ENCODE measurements at regions not wholly inside any gene's neighbourhood (a gene's known extent, or its start where the extent isn't known, plus 50 kb on each side); places are given as distances from the start of the nearest gene placed in this dataset.
"Not testable (repeated sequence)": the region's sequence is repeated elsewhere in the genome, so short reads cannot be mapped to it uniquely, and the experiment has no call there.

GRCh38 chr2:105478670-105479069, 79.8 kb upstream of the FHL2 start:
- Histone ChIP-seq H3K9me3 (ENCODE audit: low read depth) (no peaks in the 10 kb centered on the region), H3K4me3 (no peak overlapping the region), H3K36me3 (no peaks in the 10 kb centered on the region), H3K4me1 (ENCODE audit: low read depth) (peaks cover 7% of the 10 kb centered on the region), H3K27ac (no peak overlapping the region), H3K27me3 (no peaks in the 10 kb centered on the region)
- TF ChIP-seq CTCF (IDR thresholded peaks at IDR 0.05; ENCODE audit: low read depth, low read length): no peak
- no peak for DNase-seq (ENCODE audit: low read depth in 1 of 2, low spot score in 1 of 2)

GRCh38 chr2:105477050-105477620, 78.3 kb upstream of the FHL2 start:
- H3K4me1 ChIP-seq (ENCODE audit: low read depth); H3K4me3 ChIP-seq; H3K9me3 ChIP-seq (ENCODE audit: low read depth); H3K36me3 ChIP-seq; DNase-seq (ENCODE audit: low read depth in 1 of 2, low spot score in 1 of 2); H3K27me3 ChIP-seq; H3K27ac ChIP-seq: not testable (repeated sequence)

GRCh38 chr2:105473011-105473410, 74.2 kb upstream of the FHL2 start:
- H3K27ac ChIP-seq: no peak overlapping the region
- no peak for TF ChIP-seq CTCF (IDR thresholded peaks at IDR 0.05; ENCODE audit: low read depth, low read length)
- no peaks in the 10 kb centered on the region for H3K9me3 ChIP-seq (ENCODE audit: low read depth)
- no peaks in the 10 kb centered on the region for H3K36me3 ChIP-seq
- no peaks in the 10 kb centered on the region for H3K27me3 ChIP-seq
- H3K4me1 ChIP-seq (ENCODE audit: low read depth): peaks cover 3% of the 10 kb centered on the region
- no peak overlapping the region for H3K4me3 ChIP-seq
- DNase-seq (ENCODE audit: low read depth in 1 of 2, low spot score in 1 of 2): no peak

- no peak overlapping the region for H3K27ac ChIP-seq
- H3K36me3 ChIP-seq: no peaks in the 10 kb centered on the region
- no peak for TF ChIP-seq CTCF (IDR thresholded peaks at IDR 0.05; ENCODE audit: low read depth, low read length)
- no peaks in the 10 kb centered on the region for H3K27me3 ChIP-seq
- H3K4me1 ChIP-seq (ENCODE audit: low read depth): no peaks in the 10 kb centered on the region
- no peak overlapping the region for H3K4me3 ChIP-seq
- DNase-seq (ENCODE audit: low read depth in 1 of 2, low spot score in 1 of 2): no peak
- H3K9me3 ChIP-seq (ENCODE audit: low read depth): no peaks in the 10 kb centered on the region
Observed at GRCh38 chr2:105470979-105471378, 72.1 kb upstream of the FHL2 start.

- no peak for TF ChIP-seq CTCF (IDR thresholded peaks at IDR 0.05; ENCODE audit: low read depth, low read length)
- Histone ChIP-seq H3K4me3 (no peak overlapping the region), H3K4me1 (ENCODE audit: low read depth) (no peaks in the 10 kb centered on the region), H3K9me3 (ENCODE audit: low read depth) (no peaks in the 10 kb centered on the region), H3K27me3 (no peaks in the 10 kb centered on the region), H3K36me3 (no peaks in the 10 kb centered on the region), H3K27ac (no peak overlapping the region)
- DNase-seq (ENCODE audit: low read depth in 1 of 2, low spot score in 1 of 2): no peak
Observed at GRCh38 chr2:105469781-105470180, 70.9 kb upstream of the FHL2 start.

- DNase-seq (ENCODE audit: low read depth in 1 of 2, low spot score in 1 of 2): no peak
- H3K9me3 ChIP-seq (ENCODE audit: low read depth): no peaks in the 10 kb centered on the region
- no peak overlapping the region for H3K27ac ChIP-seq
- no peak overlapping the region for H3K4me3 ChIP-seq
- H3K36me3 ChIP-seq: no peaks in the 10 kb centered on the region
- H3K4me1 ChIP-seq (ENCODE audit: low read depth): no peaks in the 10 kb centered on the region
- no peaks in the 10 kb centered on the region for H3K27me3 ChIP-seq
- no peak for TF ChIP-seq CTCF (IDR thresholded peaks at IDR 0.05; ENCODE audit: low read depth, low read length)
Observed at GRCh38 chr2:105468582-105469042, 69.8 kb upstream of the FHL2 start.

Measured in cardiac muscle cell (in vitro differentiated cells and primary cell).